DMS153 treated with DMSO at 0.1 percent for 48 hours (cell line): ENCODE measurements at regions not wholly inside any gene's neighbourhood (a gene's known extent, or its start where the extent isn't known, plus 50 kb on each side); places are given as distances from the start of the nearest gene placed in this dataset.

ENCODE experiments used
- DNase-seq: peaks from one replicate; lab custom pipeline; 2025; ENCODE audit not compliant: unreplicated experiment; lab: John Stamatoyannopoulos, UW

DNA sequence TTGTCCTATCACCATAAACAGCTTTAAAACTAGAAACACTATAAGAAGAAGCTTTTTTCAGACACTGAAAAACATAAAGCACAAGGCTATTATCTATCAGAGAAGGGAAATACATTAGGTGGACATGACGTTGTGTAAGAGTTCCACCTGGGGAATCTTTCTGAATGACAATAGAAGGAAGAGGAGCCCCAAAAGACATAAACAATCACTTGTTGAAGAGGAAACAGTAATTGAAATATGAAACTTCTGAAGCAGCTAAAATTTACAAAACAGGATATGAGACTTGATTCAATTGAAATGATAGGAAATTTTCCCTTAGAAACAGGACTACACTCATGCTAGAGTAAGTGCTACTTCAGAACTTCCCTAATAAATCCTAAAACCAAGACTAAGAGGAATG lies 933.6 kb downstream of the EFNA5 start:
- DNase-seq, result no peak

DNA sequence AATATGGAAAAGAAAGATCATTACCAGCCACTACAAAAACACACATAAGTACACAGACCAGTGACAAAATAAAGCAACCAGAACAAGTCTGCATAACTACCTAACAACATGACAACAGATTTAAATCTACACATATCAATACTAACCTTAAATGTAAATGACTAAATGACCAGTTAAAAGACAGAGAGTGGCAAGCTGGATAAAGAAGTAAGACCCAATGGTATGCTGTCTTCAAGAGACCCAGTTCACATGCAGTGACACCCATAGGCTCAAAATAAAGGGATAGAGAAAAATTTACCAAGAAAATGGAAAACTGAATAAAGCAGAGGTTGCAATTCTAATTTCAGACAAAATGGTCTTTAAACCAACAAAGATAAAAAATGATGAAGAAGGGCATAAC lies 938.1 kb downstream of the EFNA5 start:
- DNase-seq, result no peak

DNA sequence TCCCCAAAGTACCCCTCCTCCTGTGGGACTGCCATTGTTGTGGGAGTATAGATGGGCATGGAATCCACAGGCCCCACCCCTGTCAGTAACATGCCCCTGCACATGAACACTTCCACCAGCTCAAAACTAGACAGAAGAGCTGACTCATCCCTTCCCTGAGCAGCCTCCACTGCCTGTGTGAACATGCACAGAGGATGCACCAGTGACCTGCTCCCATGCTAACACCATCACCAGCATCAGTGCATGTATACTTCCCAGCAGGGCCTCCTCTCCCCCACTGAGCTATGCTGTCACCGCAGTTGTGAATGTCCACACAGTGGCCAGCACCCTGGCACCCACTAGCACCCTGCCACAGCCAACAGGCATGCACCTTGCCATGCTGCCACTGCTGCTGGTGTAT lies 939.8 kb downstream of the EFNA5 start:
- DNase-seq, result no peak

DNA sequence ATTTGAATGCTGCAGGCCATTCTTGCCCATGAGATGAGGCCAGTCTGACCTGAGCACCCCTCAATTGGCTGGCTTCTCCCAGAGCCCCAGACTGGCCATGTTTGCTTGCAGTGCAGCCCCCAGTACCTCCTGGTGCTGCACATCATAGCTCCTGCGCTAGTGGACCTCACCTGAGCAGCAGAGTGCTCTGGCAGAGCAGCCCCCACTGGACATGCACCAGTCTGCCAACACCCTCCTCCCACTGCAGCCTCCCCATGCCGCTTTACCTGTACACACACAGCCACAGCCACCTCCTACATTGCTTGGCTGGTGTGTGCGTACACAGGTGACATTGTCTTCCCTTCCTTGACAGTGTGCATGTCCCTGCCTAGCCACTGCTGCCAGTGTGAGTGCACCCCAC lies 940.2 kb downstream of the EFNA5 start:
- no peak for DNase-seq

DNA sequence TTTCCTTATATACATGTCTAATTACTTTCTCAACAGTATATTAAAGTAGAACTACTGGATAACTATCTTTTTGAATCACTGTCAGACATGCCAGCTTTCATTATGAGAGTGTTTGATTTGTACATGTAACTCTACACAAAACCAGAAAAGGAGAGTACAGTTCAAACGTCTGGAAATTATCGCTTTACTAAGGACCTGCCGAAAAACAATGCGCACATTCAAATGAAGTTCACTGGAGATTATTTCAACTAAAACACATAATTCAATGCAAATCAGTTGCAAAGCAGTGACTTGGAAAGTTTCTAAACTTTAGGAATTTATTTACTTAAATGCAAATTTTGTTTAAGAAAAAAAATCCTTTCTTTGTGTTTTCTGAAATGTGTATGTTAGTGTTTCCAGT lies 942.5 kb downstream of the EFNA5 start:
- no peak for DNase-seq

DNA sequence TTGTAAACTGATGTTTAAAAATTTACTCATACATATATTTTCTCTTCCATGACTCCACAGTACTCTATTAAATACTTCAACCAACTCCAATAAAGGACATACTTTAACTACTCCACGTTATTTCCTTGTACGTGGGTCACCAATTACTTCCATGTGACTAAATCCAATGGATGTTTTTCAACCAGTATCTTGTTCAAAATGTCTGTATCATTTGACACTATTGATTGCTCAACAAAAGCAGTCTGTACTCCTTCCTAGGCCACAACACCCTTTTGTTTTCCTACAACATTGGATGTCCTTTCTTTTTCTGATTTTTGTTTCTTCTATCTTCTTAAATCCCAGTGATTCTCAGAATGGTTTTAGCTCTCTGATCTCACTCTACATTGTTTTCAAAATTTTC lies 943.7 kb downstream of the EFNA5 start:
- no peak for DNase-seq

DNA sequence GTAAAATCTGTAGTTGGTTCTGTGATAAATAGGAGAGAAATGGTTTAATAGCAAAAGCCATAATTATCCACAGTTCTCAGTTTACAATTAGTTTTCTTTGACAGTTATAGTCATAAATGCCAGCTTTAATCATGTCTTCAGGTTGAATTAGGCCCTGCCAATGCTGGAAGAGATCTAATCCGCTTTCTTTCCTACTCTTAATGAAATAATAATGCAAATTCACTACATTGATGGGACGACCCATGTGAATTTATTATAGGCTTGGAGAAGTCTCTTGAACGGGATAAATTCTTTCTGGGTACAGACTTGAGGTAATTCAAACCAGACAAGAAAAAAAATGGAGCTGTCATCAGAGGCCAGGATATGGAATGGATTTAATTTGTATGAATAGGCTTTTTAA lies 950.4 kb downstream of the EFNA5 start:
- DNase-seq, result no peak

DNA sequence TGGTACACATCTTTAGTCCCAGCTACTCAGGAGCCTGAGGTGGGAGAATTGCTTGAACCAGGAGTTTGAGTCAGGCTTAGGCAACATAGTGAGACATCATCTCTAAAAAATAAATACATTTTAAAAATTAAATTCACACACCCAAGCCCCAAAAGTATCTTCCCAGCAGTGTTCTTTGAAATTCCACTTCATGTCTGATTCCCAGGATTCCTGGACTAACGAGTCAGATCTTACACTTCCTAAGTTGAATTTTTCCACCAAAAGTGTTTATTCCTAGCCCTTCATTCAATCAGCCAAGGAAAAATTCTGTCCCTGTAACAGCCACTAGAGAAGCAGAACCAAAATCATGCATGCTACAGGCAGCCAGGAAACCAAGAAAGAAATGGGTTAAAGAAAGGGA lies 970.9 kb downstream of the EFNA5 start:
- DNase-seq, result no peak

DNA sequence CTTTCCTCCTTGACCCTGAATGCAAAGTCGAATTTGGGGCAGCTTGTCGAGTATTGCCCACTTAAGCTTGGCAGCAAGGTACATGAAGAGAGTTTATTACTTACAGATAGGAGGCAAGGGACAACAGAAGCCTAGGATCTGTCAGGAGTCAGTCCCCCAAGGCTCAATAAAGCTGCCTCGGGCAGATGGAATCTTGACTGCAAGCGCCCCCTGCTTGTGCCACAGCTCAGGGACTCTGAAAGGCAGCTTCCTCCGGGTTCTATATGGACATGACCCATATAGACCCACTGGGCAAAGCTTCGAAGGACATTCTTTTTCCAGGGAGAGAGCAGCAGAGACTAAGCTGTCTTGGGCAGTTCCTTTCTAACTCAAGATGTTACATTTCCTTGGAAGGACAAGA lies 971.5 kb downstream of the EFNA5 start:
- DNase-seq, result no peak

DNA sequence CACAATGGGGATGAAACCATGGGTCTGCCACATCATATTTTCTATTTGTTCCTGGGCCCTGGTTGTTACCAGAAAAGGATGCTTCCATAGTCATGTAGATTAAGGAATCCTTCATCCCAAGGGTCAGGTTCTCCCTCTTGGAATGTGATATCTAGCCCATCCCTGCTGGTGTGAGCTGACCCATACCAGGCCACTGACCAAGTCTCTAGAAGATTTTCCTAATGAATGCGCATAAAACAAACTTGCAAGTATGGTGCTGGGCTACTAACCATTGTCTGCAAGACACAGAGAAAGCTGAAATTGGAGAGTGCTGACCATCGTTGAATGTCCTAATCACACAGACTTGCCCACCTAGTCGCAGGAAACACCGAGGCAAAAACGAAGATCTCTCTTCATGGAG lies 972.6 kb downstream of the EFNA5 start:
- no peak for DNase-seq

DNA sequence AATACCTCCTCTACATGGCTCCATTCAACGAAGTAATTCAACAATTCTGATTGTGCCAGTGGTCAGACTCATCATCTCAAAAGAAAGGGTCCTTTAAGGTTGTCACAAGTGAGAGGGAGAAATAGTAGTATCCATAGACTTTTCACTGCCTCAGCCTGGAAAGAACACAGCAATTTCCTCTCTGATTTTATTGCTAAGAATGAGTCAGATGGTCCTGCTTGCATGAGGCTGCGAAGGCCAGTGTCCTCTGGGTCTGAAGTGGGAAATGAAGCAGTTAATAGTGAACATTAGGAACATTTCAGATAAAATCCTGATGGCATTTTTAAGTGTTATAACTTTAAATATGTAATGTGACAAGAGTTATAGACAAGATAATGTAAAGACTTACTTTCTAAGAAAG lies 979.0 kb downstream of the EFNA5 start:
- no peak for DNase-seq

DNA sequence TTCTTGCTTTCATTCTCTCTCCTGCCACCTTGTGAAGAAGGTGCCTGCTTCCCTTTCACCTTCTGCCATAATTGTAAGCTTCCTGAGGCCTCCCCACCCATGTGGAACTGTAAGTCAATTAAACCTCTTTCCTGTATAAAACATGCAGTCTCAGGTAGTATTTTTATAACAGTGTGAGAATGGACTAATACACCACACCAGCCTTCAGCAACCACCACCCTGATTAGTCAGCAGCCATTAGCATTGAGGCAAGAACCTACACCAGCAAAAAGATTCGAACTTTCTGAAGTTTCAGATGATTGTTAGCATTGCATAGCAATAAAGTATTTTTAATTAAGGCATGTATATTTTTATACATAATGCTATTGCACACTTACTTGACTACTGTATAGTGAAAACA lies 980.2 kb downstream of the EFNA5 start:
- DNase-seq, result no peak

DNA sequence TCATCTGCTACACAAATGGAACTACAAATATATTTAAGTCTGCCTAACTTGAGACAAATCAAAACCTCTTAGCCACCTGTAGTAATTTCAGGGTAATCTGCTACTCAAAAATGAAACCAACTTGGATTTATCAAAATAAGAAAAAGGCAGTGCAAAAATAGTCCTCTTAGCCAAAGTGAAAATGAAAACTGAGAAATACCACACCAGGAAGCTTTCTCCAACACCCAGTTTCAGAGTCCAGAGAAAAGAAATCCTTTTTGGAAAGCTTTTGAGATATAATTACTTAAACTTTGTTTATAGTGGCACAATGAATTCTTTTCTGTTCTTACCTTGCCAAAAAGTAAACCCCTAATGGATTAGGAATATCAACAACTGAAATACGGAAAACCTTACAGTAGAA lies 990.4 kb downstream of the EFNA5 start:
- no peak for DNase-seq

DNA sequence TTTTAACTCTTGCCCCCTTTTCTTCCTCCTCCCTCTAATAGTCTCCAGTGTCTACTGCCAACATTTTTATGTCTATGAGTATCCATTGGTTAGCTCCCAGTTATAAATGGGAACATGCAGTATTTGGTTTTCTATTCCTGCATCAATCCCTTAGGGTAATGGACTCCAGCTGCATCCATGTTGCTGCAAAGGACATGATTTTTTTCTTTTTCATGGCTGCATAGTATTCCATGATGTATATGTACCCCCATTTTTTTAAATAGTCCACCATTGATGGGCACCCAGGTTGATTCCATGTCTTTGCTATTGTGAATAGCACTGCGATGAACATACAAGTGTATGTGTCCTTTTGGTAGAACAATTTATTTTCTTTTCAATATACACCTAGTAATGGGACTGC lies 993.7 kb downstream of the EFNA5 start:
- no peak for DNase-seq

DNA sequence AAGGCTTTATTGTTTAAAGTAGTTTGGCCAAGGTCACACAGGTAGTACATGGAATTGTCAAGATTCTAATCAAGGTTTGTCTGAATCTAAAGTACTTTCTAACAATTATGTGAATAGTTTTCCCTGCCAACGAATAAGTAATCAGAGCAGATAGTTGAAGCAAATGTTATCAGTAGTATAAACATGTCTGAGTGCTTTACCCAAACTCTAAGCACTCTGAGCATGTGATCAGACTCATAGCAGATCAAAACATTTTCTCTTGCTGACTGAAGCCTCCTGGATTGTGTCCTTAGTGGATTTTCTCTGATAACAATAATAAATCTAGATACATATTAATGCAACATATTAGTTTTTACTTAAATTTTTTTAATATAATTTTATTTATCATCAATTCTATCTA lies 995.0 kb downstream of the EFNA5 start:
- DNase-seq, result no peak

DNA sequence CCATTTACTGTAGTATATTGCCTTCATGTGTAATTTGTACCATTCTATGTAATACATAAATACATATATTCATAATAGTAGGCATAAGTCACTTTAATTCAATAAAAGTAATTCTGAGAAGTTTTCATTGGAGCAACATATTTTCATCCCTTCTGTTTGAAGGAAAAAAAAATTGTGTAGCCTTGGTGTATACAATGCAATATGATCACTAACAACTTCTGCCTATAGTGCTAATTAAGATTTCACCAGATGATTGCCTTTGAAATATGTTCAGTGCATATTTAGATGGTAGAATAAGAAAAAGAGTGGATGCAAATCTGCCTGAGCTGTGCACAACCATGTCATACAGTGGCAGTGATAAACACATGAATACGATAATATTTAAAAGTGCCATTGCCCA lies 996.8 kb downstream of the EFNA5 start:
- DNase-seq, result no peak

DNA sequence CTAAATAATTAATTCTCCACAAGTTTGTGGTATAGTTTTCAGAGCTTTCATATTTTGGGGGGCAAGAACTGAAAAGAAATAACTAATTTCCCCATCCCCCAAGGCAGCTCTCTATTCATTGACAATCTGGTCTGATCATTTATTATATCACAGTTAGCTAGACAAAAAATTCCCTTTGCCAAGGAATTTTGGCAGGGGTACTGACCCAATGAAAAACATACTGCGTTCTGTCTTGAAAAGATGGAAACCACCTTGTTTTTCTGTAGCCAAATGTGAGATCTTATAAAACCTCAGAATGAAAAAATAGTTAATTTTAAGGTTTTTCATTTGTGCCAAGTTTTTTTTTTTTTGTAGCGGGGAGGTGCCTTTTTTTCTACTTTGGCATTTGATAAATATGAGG lies 1008.9 kb downstream of the EFNA5 start:
- no peak for DNase-seq

DNA sequence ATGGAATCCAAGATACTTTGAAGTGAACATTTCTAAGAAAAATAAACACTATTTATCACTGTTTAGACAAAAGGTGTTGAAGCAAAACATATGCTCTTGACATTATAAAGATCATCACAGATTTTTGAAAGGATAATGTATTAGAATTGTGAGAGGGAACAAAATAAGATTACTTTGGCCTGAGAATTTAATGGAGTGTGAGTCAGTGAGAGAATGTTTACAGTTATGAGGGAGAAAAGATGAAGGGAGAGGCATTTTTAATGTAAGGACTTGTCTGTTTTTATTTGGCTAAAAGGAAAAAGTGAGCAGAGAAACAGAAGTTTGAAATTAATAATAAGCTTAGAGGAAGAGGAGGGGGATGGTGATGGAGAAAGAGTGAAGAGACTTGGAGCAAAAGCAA lies 1010.1 kb downstream of the EFNA5 start:
- DNase-seq, result no peak

DNA sequence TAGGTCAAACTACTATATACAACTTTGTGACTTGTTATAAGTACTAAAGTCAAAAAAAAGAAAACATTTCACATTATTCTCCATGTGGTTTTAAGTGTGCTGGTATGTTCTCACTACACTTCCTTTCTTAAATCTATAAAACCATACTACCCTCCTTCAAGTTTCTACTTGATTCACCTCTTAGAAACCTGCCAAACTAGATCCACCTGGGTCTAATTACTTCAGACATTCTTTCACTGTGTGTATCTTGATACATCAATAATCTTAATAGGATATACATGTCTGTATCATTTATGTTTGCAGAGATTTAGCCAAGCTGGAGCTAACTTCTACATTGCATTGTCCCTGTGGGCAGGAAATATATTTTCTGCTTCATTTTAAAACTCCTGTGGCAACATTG lies 1012.6 kb downstream of the EFNA5 start:
- DNase-seq, result no peak

DNA sequence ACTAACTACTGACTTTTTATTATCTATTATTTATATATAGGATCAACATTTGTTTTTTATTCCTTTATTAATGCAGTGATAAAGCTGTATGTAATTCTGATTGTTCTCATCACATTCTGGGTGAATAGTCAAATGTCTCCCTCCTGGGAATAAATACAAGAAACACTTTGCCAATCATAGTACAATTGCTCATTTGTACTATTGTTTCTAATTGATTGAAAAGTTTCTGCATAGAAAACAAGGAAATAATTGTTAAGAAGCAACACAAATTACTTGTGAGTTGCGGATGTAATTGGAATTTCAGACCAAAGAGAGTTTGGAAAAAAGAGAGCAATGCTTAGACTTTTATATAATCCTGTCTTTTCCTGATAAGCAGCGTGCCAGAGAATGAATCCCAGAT lies 1013.9 kb downstream of the EFNA5 start:
- DNase-seq, result no peak

DNA sequence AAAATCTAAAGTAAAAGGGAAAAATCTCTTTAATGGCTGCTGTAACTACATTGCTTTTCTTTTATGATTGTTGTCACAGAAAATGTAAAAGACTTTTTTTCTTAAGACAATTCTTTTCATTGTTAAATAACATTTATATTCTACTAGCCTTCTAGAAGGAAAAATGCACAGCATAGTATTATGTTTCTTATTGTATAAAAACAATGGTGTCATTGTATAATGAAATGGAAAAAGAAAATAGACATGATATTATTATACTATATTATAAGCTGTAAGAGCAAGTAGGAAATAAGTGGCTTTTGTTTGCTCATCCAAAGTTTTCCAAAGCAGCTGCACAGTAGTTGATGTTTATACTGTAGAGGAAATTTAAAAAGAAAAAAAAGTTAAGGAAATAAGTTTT lies 1021.7 kb downstream of the EFNA5 start:
- DNase-seq, result no peak

DNA sequence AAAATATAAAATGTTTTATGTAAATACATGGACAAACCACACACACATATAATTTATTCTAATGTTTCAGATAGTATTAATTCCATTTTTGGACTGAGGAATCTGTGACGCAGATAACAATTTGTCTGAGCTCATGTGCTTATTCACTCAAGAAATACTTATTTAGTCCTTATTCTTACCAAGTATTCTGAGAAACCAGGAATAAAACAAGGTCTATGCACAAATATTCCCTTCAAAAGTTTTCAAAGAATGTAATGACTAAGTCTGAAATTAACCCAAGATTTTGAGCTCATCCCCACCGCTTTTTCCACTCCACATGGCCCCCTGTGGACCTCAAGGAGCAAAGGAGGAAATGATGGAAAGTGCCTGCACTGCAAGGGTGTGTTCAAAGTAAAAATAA lies 1022.3 kb downstream of the EFNA5 start:
- DNase-seq, result no peak

DNA sequence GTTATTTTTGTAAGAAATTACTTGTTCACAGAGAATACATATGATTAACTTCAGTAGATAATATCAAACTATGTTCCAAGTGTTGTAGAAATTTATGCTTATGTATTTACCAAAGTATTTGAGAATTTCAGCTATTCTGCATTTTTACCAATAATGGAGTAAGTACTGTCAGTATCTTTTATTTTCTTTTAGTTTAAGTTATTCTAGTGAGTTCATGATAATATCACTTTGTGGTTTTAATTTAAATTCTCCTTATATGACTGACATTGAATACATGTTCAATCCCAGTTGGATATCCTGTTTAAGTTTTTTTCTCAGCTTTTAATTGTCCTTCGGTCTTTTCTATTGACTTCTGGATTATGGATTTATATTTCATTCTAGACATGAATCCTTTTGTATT lies 1024.6 kb downstream of the EFNA5 start:
- DNase-seq, result no peak

DNA sequence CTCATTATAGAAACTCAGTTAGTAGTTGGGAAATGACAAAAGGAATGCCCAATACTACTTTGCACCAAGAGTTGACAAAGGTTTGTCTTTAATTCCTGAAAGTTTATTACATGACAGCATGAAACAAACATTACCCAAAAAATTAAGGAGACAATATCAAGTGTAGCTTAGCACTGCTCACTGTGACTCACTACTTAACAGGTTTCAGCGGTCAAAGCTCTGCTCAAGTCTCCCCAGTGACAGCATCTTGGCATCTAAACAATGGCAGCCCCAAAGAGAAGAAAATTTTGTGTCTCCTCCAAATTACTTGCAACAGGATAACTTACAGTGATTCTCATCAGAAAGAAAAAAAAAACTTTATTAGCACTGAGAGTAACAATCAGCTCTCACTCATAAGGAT lies 1030.2 kb downstream of the EFNA5 start:
- DNase-seq, result no peak
